ENCODE measurements at regions not wholly inside any gene's neighbourhood (a gene's known extent, or its start where the extent isn't known, plus 50 kb on each side); places are given as distances from the start of the nearest gene placed in this dataset.
A peak's percentile ranks its signal among the peaks of the same experiment; 100 is the strongest.
"Not testable (repeated sequence)": the region's sequence is repeated elsewhere in the genome, so short reads cannot be mapped to it uniquely, and the experiment has no call there.

DNA sequence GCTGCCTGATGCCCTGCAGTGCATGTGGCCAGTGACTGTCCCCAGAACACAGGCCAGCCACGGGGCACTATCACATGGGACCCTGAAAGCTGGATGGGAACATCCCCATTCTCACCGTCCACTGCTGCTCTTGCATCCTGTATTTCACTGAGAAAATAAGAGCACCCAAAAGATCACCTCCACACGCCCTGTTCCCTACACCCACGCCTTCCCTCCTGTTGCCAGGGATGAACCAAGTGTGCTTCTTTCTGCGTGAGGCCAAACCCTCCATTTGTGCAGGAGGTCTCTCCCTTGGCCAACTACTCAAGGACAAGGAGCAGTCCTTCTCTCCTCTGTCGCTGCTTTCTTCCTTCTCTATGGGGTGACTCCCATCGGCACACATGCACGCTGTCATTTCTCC lies 118.3 kb downstream of the LRRC37A3 start:
- DNase-seq (ENCODE audit: low spot score): not testable (repeated sequence)

DNA sequence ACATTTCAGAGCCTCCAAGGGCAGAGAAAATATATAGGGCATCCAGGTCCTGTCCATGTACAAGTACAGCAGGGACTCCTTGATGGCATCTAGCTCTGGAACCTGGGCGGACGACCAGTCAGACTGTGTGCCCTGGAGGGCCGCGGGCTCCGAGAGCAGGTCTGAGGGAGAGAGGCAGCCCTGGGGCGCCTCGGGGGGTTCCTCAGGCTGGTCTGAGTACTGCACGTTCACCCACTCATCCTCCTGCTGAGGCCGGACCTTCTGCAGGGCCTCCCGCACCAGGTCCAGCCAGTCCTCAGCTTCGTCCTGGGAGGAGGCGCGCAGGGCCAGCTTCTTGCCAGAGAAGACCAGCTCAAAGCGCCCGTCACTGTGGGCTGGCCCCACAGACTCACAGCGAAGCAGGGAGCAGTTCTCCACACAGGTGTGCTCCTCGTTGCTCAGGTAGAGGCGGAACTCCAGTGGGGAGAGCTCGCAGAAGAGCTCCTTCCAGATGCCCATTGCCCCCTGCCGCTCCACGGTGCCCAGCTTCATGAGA lies 118.8 kb downstream of the LRRC37A3 start:
- not testable (repeated sequence) for DNase-seq (ENCODE audit: low spot score)

DNA sequence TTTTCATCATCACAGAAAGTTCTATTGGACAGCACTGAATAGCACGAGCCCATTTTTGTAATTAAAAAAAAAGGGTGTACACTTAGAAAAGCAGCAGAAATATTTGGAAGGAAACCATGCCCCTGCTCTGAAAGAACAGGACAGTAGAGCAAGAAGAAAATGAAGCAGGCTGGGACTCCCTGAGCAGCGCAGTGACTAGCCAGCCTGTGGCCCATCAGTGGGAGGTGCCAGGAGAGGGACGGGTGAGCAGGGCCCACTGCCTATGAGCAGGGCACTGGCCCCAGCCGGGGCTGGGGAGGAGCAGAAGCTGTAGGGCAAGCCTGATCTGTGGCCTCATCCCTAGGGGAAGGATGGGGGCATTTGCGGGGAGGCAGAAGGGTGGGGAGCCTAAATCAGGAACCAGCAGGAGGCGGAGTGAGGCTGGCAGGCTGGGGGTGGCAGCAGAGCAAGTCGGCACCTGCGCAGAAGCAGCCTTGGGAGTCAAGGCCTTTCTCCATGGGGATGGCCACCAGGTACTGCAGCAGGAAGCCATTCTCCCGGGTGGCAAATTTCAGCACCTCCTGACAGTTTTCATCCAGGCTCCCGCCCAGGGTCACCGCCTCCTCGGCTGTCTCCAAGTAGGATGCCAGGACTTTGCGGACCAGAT lies 119.6 kb downstream of the LRRC37A3 start:
- not testable (repeated sequence) for DNase-seq (ENCODE audit: low spot score)

DNA sequence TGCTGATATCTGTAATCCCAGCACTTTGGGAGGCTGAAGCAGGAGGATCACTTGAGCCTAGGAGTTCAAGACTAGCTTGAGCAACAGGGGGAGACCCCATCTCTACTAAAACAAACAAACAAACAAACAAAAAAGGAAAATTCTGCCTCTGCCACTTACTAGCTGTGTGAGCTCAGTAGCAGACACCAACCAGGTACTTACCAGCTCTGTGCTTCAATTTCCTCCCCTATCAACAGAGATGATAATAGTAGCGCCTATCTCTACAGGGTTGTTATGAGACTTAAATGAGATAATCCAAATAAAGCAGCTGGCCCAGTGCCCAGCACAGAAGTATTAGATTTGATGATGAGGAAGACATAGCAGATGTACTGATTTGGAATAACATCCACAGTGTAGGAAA lies 120.3 kb downstream of the LRRC37A3 start:
- not testable (repeated sequence) for DNase-seq (ENCODE audit: low spot score)

DNA sequence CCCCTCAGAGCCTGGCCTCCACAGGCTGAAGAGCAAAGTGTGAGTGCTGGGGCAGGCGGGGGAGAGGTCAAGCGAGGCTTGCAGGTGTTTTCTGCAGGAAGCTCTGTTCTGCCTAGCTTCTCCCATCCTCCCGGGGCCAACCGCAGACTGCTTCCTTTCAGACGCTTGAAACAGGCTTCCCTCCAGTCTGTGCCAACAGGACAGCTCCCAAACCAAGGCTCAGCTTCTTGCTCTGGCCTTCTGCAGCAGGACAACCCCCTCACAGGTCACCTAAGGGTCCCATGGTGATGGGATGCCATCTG lies 120.8 kb downstream of the LRRC37A3 start:
- not testable (repeated sequence) for DNase-seq (ENCODE audit: low spot score)

DNA sequence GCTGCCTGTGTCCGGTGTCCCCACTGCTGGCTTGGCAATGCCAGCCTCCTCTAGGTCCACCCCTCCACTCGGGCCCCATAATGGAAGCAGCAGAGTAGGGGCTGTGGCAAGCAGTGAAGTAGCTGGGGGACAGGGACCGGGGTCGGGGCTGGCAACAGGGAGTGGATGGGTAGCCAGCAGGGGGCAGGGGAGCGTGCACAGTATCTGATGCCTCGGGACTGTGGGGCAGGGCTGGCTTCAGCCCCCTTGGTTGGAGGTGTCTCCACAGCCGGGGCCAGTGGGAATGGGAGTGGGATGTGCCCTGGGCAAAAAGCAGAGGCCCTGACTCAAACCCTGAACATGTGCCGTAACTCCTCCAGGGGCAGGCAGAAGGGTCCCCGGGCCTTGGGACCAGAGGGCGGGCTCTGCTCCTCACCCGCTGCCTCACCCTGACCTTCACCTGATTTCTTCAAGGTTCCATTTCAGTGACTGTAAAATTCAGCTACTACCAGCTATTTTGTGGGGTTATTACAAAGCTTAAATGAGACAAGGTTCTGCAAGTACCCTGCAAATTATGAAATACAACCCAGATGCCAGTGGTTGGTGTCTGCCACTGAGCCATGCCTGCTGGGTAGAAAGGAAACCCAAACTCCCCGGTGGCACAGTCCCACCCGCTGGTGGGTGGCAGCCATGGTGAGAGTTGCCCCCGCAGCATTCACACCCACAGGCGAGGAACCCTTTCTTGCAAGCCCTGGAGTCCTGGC lies 121.4 kb downstream of the LRRC37A3 start:
- DNase-seq (ENCODE audit: low spot score): not testable (repeated sequence)

DNA sequence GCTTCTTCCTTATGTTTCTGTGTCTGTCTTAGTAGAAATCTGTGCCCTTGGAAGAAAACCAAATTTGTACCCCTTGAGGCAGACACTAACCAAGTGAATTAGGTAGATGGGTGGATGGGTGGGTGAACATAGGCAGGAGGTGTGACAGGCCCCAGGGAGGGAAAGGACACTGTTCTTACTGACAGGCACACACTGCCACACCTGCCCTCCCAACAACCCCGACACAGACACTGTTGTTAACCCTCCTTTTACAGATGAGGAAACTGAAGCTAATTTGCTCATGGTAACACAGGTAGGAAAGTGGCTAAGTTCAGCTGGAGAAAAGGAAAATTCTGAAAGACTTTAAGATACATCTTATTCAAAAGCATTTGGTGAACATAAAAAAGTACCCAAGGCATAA lies 123.9 kb downstream of the LRRC37A3 start:
- DNase-seq (ENCODE audit: low spot score): not testable (repeated sequence)

DNA sequence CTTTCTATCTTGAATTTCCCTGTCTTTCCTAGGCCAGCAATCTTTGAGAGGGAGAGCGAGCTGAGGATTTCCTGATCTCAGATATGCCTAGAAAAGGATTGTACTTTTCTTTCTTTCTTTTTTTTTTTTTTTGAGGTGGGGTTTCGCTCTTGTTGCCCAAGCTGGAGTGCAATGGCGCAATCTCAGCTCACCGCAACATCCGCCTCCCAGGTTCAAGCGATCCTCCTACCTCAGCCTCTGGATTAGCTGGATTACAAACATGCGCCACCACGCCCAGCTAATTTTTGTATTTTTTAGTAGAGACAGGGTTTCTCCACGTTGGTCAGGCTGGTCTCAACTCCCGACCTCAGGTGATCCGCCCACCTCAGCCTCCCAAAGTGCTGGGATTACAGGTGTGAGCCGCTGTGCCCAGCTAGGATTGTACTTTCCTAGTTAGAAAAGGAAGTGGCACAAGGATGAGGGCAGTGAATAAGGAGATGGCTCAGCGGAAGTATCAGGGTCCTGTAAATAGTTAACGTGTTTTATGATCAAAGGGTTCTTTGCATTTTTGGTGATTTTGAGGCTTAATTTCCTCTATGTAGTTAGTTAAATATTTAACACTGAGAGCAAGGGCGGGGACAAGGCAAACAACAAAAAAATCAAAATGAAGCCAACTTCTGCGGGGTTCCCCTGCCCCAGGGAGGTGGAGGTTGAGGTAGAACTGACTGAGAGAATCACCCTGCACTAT lies 124.6 kb downstream of the LRRC37A3 start:
- not testable (repeated sequence) for DNase-seq (ENCODE audit: low spot score)

DNA sequence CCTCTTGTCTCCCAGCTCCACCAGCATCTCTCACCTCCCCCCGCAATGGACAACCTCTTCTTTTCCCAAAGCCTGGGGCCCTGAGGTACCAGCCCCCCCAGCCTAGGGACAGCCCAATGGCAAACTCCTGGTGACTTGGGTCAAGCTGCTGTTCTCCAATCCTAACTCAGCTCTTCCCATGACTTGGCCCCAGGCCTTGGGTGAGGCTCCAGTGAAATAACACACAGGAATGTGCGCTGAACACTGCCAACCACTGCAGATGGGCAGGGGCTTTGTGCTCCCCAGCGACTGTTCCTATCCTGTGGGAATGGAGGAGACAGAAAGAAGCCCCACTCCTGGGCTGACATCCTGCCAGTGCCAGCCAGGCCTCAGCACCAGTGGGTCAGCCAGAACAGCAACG lies 125.2 kb downstream of the LRRC37A3 start:
- DNase-seq (ENCODE audit: low spot score): not testable (repeated sequence)

DNA sequence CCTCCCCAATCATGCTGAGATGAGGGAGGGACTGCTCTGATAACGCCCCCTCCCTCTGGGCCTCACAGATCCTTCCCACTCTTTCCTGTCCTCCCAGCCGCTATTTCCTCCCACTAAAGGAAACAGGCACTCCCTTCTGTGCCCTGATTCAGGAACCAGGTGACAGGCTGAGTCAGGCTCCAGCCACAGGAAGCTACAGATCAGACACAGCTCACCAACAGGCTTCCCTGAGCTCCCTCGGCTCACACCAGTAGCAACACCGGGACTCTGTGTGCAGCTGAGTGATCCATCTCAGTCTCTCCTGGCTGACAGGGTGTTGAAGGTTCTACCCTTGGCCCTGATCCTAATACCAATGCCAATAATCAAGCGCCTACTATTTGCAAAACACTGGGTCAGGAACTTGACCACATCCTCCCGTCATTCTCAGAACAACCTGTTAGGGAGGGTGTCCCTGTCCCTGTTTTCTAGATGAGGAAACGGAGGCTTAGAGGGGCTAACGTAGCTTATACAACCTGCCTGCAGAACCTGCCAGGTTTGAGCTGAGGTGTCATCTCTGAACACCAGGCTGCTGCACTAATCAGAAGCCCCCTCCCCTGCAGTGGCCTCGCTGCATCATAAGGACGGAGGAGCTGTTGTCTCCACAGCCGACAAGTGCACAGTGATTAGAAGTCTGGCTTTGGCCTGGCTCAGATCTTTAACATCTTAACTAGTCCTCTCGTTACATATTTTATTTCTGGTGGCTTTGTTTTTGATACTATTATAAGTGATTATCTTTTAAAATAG lies 126.3 kb downstream of the LRRC37A3 start:
- DNase-seq (ENCODE audit: low spot score): peak; percentile 53

DNA sequence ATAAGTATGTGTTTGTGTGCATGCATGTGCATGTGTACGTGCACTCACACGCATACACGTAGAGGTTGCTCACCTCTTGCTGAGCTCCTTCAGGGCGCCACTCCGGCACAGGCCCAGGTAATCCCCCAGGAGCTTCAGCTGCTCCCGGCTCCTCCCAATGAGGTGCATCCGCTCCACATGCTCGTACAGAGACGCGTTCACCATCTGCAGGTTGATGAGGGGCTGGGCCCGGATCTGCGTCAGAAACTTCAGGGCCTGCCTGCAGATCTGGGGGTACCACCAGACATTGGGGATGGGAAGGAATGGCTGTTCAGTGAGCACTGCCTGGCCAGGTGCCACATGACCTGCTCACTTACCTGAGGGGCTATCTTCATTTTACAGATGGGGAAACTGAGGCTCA lies 127.0 kb downstream of the LRRC37A3 start:
- DNase-seq (ENCODE audit: low spot score): not testable (repeated sequence)

DNA sequence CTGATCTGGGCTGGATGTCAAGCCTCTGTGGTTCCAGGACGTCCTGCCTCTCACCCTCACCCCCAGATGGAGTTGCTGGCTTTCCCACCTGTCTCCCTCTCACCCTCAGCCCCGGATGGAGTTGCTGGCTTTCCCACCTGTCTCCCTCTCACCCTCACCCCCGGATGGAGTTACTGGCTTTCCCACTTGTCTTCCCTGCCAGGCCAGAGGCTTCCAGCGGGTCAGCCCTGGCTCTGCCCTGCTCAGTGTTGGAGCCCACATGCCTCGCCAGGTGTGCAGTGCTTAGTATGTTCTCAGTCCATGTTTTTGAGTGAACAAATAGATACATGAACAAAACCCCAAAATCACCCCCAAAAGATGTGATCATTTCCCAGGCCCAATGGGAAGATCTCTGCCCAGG lies 127.6 kb downstream of the LRRC37A3 start:
- DNase-seq (ENCODE audit: low spot score): not testable (repeated sequence)

DNA sequence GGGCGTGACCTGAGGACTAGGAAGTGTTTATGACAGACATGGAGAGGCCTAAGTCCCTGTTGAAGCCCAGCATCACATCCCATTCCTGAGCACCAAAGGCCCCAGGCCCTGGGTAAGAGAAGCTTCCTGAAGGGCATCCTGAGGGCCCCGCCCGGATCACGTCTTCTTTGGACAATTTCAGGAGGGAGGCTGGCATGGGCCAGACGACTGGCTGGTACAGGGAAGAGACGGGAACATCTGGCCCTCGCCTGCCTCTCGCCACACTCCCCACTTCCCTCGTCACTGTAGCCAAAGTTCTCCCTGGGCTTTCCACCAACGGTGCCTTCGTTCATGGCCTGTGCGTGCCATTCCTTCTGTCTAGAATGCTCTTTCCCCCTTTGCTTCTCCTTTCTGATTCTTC lies 128.1 kb downstream of the LRRC37A3 start:
- not testable (repeated sequence) for DNase-seq (ENCODE audit: low spot score)

DNA sequence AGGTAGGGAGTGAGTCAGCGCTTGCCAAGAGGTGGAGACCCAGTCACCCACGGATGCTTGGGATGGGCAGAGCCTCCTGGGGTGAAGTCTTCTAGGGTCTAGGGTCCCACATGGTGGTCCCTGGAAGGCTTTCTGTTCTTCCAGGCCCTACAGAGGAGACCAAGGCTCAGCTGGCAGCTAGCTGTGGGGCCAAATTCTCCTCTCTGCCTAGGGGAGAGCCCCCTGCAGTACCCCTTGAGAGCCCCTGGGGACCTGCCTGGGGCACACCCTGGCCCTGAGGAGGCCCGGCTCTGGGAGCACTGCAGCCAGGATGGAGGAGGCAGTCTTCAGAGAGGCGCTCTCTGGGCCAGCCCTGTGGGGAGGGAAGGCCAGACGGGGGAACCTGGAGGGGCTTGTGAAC lies 128.6 kb upstream of the SMURF2 start:
- not testable (repeated sequence) for DNase-seq (ENCODE audit: low spot score)

DNA sequence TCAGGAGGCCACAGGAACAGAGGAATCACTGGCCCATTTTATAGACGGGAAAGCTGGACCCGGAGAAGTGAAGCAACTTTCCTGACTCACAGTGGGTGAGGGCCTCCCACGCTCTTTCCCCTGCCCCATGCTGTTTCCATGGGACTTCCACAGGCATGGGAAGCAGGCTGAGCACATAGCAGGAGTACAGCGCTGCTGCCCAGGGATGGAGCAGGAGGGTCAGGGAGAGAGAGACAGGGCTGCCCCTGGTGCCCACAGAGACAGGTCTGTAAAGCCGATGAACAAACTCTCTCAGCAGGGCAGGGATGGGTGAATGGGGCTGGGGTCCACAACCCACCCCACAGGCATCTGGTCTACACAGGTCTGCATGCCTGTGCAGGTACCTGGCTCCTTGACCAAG lies 128.1 kb upstream of the SMURF2 start:
- DNase-seq (ENCODE audit: low spot score): not testable (repeated sequence)

DNA sequence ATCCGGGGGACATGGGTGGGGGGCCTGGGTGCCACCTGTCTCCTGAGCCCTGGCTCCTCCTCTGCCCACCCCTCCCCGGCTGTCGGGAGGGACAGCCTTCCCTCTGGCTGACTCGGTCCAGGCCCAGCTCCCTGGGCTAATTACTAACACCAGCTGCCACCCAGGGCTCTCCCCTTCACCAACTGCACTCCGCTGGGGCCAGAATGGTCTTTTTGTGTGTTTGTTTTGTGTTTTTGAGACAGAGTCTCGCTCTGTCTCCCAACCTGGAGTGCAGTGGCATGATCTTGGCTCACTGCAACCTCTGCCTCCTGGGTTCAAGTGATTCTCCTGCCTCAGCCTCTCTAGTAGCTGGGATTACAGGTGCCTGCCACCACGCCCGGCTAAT lies 126.9 kb upstream of the SMURF2 start:
- not testable (repeated sequence) for DNase-seq (ENCODE audit: low spot score)

DNA sequence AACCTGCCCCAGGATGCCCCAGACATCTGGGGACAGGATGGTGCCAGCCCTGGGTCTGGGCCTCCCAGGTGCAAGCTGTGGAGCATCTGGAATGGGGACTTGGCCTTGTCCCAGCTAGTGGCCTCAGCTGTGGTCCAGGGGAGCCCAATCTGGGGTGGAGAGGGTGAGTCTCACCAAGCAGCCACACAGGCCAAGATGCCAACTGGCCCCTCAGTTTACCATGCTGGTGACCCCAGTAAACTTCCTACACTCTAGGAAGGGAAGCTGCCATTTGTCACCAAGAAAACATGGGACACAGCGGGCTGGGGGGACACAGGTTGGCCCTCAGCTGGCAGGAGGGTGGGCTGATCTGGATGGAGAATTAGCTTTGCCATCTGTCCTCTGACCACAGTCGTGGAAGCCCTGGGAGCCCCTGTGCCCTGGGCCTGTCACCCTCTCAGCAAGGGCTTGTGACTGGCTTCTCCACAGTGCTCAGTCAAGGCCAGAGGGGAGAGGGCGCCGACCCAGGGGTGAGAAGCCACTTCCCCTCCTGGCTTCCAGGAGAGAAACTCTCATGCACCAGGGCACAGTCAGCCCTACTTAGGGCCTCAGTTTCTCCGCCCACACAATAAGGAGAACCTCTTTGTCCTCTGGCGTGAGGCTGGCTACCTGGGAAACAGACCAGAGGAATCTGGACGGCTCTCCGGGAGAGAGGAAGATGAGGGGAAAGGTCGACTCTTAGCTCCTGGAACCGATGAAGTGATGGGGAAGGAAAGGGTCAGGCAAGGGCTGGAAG lies 126.4 kb upstream of the SMURF2 start:
- no peak for DNase-seq (ENCODE audit: low spot score)

DNA sequence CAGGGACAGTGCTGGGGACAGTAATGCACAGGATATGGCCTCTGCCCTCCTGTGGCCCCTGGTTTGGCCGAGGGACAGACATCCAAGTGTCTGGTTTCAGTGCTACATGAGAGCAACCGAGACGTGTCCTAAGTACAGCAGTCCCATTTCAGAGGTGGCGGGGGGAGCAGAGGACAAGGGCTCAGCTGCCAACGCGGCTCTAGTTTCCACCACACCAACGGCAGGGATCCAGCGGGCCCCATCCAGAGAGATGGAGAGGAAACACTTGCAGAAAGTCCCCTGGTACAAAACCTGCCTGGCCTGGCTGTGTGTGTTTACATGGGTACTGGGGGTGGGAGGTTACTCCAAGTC lies 125.8 kb upstream of the SMURF2 start:
- no peak for DNase-seq (ENCODE audit: low spot score)

DNA sequence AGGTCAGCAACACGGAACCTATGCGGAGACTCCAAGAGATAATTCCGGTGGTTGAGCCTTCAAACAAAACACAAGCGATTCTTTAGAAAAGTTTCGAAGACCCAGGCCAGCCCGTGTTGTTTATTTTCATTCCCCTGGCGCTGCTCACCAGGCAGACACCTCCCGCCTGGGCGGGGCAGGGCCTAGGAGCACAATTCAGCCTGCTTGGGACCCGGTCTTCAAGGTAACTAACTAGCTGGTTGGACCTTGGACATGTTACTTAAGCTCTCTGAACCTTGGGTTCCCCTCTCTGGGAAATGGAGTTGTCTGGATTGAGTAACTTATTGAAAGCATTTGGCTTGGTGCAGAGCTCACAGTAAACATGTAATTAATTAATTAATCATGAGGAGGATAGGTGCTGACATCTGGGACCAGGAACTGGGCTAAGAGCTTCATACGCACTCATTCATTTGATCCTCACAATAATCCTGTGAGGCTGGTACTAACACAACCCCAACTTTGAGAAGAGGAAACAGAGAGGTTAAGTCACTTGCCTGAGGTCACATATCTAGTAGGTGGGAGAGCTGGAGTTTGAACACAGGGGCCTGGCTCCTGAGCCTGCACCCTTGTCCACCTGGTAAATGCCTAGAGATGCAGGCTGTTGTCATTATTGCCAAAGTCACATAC lies 125.3 kb upstream of the SMURF2 start:
- no peak for DNase-seq (ENCODE audit: low spot score)

DNA sequence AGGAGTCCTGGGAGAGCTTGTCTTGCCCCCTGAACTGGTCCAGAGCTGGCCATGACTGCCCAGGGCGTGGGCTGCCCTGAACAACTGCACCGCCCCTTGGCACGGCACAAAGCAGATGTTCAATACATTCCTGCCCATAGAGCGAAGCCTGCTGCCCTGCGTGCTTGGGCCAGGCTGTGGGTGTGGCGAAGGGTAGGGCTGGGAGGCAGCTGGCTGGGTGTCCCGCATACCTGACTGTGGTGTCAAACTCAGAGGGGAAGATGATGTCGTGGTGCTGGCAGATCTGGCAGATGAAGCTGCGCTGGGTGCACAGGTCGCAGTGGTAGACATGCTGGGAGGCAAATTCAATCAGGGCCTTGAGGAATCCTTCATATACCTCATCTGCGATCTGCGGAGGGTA lies 124.2 kb upstream of the SMURF2 start:
- no peak for DNase-seq (ENCODE audit: low spot score)

DNA sequence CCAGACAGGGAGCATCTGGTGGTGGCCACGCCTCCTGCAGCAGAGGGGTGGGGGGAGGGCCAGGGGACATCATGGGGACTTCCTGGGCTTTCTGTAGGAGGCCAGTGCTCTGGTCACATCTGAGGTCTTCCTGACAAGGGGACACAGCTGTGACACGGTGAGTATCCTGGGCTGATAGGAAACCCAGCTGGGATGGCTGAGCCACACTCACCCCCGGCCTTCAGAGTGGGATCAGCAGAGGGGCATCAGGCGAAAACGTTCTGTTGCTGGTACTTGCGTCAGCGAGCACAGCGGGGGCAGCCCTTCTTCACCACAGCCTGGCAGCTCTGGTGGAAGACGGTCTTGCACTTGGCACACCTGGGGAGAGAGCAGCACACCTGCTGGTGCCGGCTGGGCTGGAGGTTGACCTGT lies 122.9 kb upstream of the SMURF2 start:
- no peak for DNase-seq (ENCODE audit: low spot score)

Measured in H4 (cell line).